CD4-positive, alpha-beta memory T cell (primary cell): ENCODE measurements at regions not wholly inside any gene's neighbourhood (a gene's known extent, or its start where the extent isn't known, plus 50 kb on each side); places are given as distances from the start of the nearest gene placed in this dataset.

Experiments
- CTCF ChIA-PET: fragments of 350-600 bp; sonication (Branson Sonifier 250); formaldehyde crosslinking; loops from one replicate; lab custom pipeline; 2021; ENCODE audit warnings: inconsistent platforms; ENCODE audit not compliant: partially characterized antibody; lab: Charles Lee
- POLR2A ChIA-PET: fragments of 350-600 bp; sonication (Branson Sonifier 250); formaldehyde crosslinking; loops from one replicate; lab custom pipeline; 2021; ENCODE audit not compliant: partially characterized antibody; lab: Charles Lee
- DNase-seq, 5 donors: peaks; one replicate each; pipeline versions ENCODE4 v3.0.0 to v3.0.0-alpha.2; 2020 to 2022; ENCODE audit warnings: mixed read lengths in 1 of 5
- H3K27ac ChIP-seq: one replicate; pipeline ENCODE4 v1.7.0; 2013; ENCODE audit warnings: low read depth, low read length
- H3K27me3 ChIP-seq: 2 replicates; pipeline ENCODE4 v1.7.0; 2013; ENCODE audit warnings: mild to moderate bottlenecking, low read length, moderate library complexity; ENCODE audit not compliant: insufficient read depth
- H3K36me3 ChIP-seq: 2 replicates; pipeline ENCODE4 v1.7.0; 2013; ENCODE audit warnings: mild to moderate bottlenecking, low read length, moderate library complexity; ENCODE audit not compliant: insufficient read depth
- H3K4me1 ChIP-seq: 2 replicates; pipeline ENCODE4 v1.7.0; 2013; ENCODE audit warnings: mild to moderate bottlenecking, low read length, moderate library complexity; ENCODE audit not compliant: insufficient read depth
- H3K4me3 ChIP-seq, 2 donors: one replicate each; pipeline ENCODE4 v1.7.0; 2013; ENCODE audit warnings: low read length in 2 of 2, mild to moderate bottlenecking in 1 of 2
- H3K9me3 ChIP-seq, 2 donors: one replicate each; pipeline ENCODE4 v1.7.0; 2013; ENCODE audit warnings: low read length in 2 of 2, control low read depth in 1 of 2; ENCODE audit not compliant: control insufficient read depth in 1 of 2
- H3K27ac Mint-ChIP-seq, 7 donors: one replicate each; pipeline ENCODE4 v1.8.0; 2020 to 2021; ENCODE audit warnings: mixed read lengths in 7 of 7, mild to moderate bottlenecking in 6 of 7, inconsistent platforms in 3 of 7, moderate library complexity in 3 of 7
- H3K27me3 Mint-ChIP-seq, 2 donors: one replicate each; pipeline ENCODE4 v1.8.0; 2020 to 2021; ENCODE audit warnings: mixed read lengths in 2 of 2
- H3K36me3 Mint-ChIP-seq, 2 donors: one replicate each; pipeline ENCODE4 v1.8.0; 2020 to 2021; ENCODE audit warnings: mixed read lengths in 2 of 2, inconsistent platforms in 1 of 2, mild to moderate bottlenecking in 1 of 2
- H3K4me1 Mint-ChIP-seq, 4 donors: one replicate each; pipeline ENCODE4 v1.8.0; 2020 to 2021; ENCODE audit warnings: mixed read lengths in 4 of 4, mild to moderate bottlenecking in 1 of 4
- H3K4me3 Mint-ChIP-seq, 8 donors: one replicate each; pipeline ENCODE4 v1.8.0; 2020 to 2021; ENCODE audit warnings: mixed read lengths in 8 of 8, mild to moderate bottlenecking in 7 of 8, moderate library complexity in 6 of 8, inconsistent platforms in 3 of 8
- H3K9me3 Mint-ChIP-seq, 8 donors: one replicate each; pipeline ENCODE4 v1.8.0; 2020 to 2021; ENCODE audit warnings: mixed read lengths in 8 of 8, mild to moderate bottlenecking in 5 of 8, inconsistent platforms in 3 of 8, moderate library complexity in 1 of 8
- intact Hi-C: fragments of 100-400 bp; cut with micrococcal nuclease; formaldehyde crosslinking; loops from one replicate; pipeline ENCODE4 v1.15.1; 2023

- Mint-ChIP-seq H3K4me3 (no peak overlapping the region), H3K4me1 (no peaks in the 10 kb centered on the region), H3K9me3 (peaks cover 4 to 20% (median 12%) of the 10 kb centered on the region in 8 donors), H3K27me3 (no peaks in the 10 kb centered on the region), H3K27ac (no peak overlapping the region), H3K36me3 (no peaks in the 10 kb centered on the region)
- H3K27ac ChIP-seq = no peak overlapping the region
- ChIA-PET POLR2A (no interaction called here), CTCF (no interaction called here)
- H3K4me1 ChIP-seq = no peaks in the 10 kb centered on the region
- no peaks in the 10 kb centered on the region for H3K27me3 ChIP-seq
- no peak overlapping the region for H3K4me3 ChIP-seq
- no peak for DNase-seq
- H3K9me3 ChIP-seq = no peaks in the 10 kb centered on the region
- intact Hi-C loops = no loop called here
- H3K36me3 ChIP-seq = no peaks in the 10 kb centered on the region
These were observed 516.2 kb downstream of the BCKDHB start for GRCh38 chr6:80622641-80623040.

- H3K27ac ChIP-seq = no peak overlapping the region
- CTCF ChIA-PET = no interaction called here
- H3K4me1 Mint-ChIP-seq = no peaks in the 10 kb centered on the region
These were observed 512.5 kb downstream of the BCKDHB start for GRCh38 chr6:80618953-80619352.

DNA sequence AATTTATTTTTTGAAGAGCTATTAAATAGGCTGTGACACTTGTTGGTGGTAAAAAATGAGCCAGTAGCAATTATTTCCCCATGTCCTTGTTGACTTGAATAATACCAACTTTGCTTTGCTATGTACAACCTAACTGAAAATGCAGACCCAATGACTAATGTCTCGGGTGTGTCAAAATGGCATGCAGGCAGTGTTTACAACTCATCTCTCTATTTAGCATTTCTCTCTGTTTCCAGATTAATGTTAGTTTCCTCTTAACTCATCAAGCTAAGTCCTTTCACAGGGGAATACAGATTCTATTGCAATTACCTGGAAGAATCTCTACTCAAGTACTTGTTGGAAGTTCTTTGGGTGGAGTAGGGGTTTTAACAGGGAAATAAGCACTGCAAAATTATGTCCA lies 504.4 kb downstream of the BCKDHB start:
- POLR2A ChIA-PET = no interaction called here
- intact Hi-C loops = no loop called here
- no peaks in the 10 kb centered on the region for H3K36me3 ChIP-seq
- no peak overlapping the region for H3K27ac Mint-ChIP-seq
- H3K4me3 Mint-ChIP-seq = no peak overlapping the region
- peaks cover 2% of the 10 kb centered on the region in 2 donors for H3K27me3 Mint-ChIP-seq
- no peak overlapping the region for H3K27ac ChIP-seq
- no peaks in the 10 kb centered on the region for H3K4me1 Mint-ChIP-seq
- no peak for DNase-seq
- H3K27me3 ChIP-seq = no peaks in the 10 kb centered on the region
- no peak overlapping the region for H3K4me3 ChIP-seq
- CTCF ChIA-PET = no interaction called here
- H3K9me3 Mint-ChIP-seq = peaks cover 0 to 11% (median 2%) of the 10 kb centered on the region in 8 donors
- no peaks in the 10 kb centered on the region for H3K36me3 Mint-ChIP-seq
- H3K9me3 ChIP-seq = no peaks in the 10 kb centered on the region
- no peaks in the 10 kb centered on the region for H3K4me1 ChIP-seq

More at GRCh38 chr6:80618953-80619352, 512.5 kb downstream of the BCKDHB start:
- Mint-ChIP-seq H3K27me3 (no peaks in the 10 kb centered on the region), H3K36me3 (no peaks in the 10 kb centered on the region), H3K9me3 (peaks cover 0 to 14% (median 6%) of the 10 kb centered on the region in 8 donors), H3K27ac (no peak overlapping the region), H3K4me3 (no peak overlapping the region)
- DNase-seq = no peak
- POLR2A ChIA-PET = no interaction called here
- H3K27me3 ChIP-seq = no peaks in the 10 kb centered on the region
- no peak overlapping the region for H3K4me3 ChIP-seq
- H3K4me1 ChIP-seq = no peaks in the 10 kb centered on the region
- H3K36me3 ChIP-seq = no peaks in the 10 kb centered on the region
- no peaks in the 10 kb centered on the region for H3K9me3 ChIP-seq
- intact Hi-C loops = no loop called here

GRCh38 chr6:80608881-80609280 lies 502.4 kb downstream of the BCKDHB start:
- CTCF ChIA-PET = no interaction called here
- no peak overlapping the region for H3K4me3 Mint-ChIP-seq
- H3K36me3 Mint-ChIP-seq = no peaks in the 10 kb centered on the region
- H3K27me3 Mint-ChIP-seq = peaks cover 2% of the 10 kb centered on the region in 2 donors
- no peaks in the 10 kb centered on the region for H3K36me3 ChIP-seq
- peaks cover 0 to 5% (median 0%) of the 10 kb centered on the region in 8 donors for H3K9me3 Mint-ChIP-seq
- no peaks in the 10 kb centered on the region for H3K4me1 Mint-ChIP-seq
- H3K4me1 ChIP-seq = no peaks in the 10 kb centered on the region
- intact Hi-C loops = no loop called here
- no peak for DNase-seq
- H3K27me3 ChIP-seq = no peaks in the 10 kb centered on the region
- no peak overlapping the region for H3K27ac ChIP-seq
- no peak overlapping the region for H3K27ac Mint-ChIP-seq
- no peak overlapping the region for H3K4me3 ChIP-seq
- POLR2A ChIA-PET = no interaction called here
- no peaks in the 10 kb centered on the region for H3K9me3 ChIP-seq

- POLR2A ChIA-PET = no interaction called here
- H3K4me3 ChIP-seq = no peak overlapping the region
- H3K4me1 ChIP-seq = no peaks in the 10 kb centered on the region
- peaks cover 0 to 2% of the 10 kb centered on the region in 2 donors for H3K27me3 Mint-ChIP-seq
- H3K9me3 ChIP-seq = no peaks in the 10 kb centered on the region
- H3K9me3 Mint-ChIP-seq = peaks cover 0 to 3% (median 0%) of the 10 kb centered on the region in 8 donors
- CTCF ChIA-PET = no interaction called here
- no peak overlapping the region for H3K4me3 Mint-ChIP-seq
- no peaks in the 10 kb centered on the region for H3K36me3 Mint-ChIP-seq
- no peak for DNase-seq
- no peaks in the 10 kb centered on the region for H3K4me1 Mint-ChIP-seq
- no peaks in the 10 kb centered on the region for H3K27me3 ChIP-seq
- intact Hi-C loops = no loop called here
- H3K27ac ChIP-seq = no peak overlapping the region
- H3K27ac Mint-ChIP-seq = no peak overlapping the region
- no peaks in the 10 kb centered on the region for H3K36me3 ChIP-seq
These were observed 501.4 kb downstream of the BCKDHB start for GRCh38 chr6:80607811-80608391.

DNA sequence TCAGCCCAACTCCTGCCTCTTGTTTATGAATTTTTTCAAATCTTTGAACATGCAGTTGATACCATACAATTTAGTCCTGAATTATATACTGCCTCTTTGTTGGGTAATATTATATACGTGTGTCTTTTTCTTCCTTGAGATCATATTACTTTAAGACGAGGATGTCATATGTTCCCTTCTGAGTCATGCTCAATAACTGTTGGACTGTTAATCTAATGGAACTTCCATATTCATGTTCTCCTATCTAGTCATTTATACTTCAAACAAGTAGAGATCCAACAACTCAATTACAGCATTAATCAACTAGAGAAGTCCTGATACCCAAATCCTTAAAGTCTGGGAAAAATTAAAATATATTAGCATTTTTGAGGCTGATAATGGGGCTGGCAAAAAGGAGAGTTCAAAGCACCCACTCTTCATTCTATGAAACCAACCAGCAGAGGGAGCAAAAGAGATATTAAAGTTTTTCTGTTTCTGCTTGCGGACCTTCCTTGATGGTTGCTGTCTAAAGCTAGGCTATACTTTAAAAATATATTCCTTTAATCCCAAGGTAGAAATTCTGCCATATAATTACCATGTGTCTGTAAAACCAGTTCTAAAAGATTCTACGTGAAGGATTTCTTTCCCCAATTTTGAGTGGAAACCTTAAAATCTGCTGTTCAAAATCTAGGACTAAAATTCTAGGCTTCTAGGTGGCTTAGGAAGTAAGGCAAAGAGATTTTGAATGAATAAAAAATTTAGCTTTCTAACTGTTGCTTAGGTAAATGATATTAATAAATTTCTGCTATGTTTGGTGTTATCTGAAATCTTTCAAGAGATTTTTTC lies 498.9 kb downstream of the BCKDHB start:
- H3K27ac ChIP-seq = no peak overlapping the region
- H3K36me3 ChIP-seq = no peaks in the 10 kb centered on the region
- no peak overlapping the region for H3K4me3 Mint-ChIP-seq
- ChIA-PET POLR2A (no interaction called here), CTCF (interaction anchor here (1.3 kb wide), 1 partner anchor 1149 kb away, joined by 9 read pairs; no protein-coding TSS in a partner anchor)
- H3K4me3 ChIP-seq = no peak overlapping the region
- H3K27me3 ChIP-seq = no peaks in the 10 kb centered on the region
- H3K27ac Mint-ChIP-seq = no peak overlapping the region
- H3K27me3 Mint-ChIP-seq = peaks cover 0 to 2% of the 10 kb centered on the region in 2 donors
- peak in 3 of 5 donors; percentile 1 to 11 (median 1) for DNase-seq
- no peaks in the 10 kb centered on the region for H3K9me3 ChIP-seq
- H3K36me3 Mint-ChIP-seq = no peaks in the 10 kb centered on the region
- H3K9me3 Mint-ChIP-seq = no peaks in the 10 kb centered on the region
- no peaks in the 10 kb centered on the region for H3K4me1 ChIP-seq
- intact Hi-C loops = no loop called here
- H3K4me1 Mint-ChIP-seq = no peaks in the 10 kb centered on the region

DNA sequence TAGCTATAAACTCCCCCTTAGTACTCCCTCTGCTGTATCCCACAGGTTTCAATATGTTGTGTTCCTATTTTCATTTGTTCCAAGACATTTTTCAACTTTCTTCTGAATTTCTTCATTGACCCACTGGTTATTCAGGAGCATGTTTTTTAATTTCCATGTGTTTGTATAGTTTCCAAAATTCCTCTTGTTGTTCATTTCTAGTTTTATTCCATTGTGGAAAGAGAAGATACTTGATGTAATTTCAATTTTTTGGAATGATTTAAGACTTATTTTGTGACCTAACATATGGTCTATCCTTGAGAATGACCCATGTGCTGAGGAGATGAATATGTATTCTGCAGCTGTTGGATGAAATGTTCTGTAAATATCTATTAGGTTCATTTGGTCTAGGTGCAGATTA lies 497.2 kb downstream of the BCKDHB start:
- Histone ChIP-seq H3K4me3 (no peak overlapping the region), H3K36me3 (no peaks in the 10 kb centered on the region), H3K9me3 (no peaks in the 10 kb centered on the region), H3K27me3 (no peaks in the 10 kb centered on the region), H3K27ac (no peak overlapping the region), H3K4me1 (no peaks in the 10 kb centered on the region)
- Mint-ChIP-seq H3K27me3 (peaks cover 0 to 4% of the 10 kb centered on the region in 2 donors), H3K27ac (no peak overlapping the region), H3K36me3 (no peaks in the 10 kb centered on the region), H3K4me1 (no peaks in the 10 kb centered on the region), H3K9me3 (peaks cover 0 to 3% (median 0%) of the 10 kb centered on the region in 8 donors), H3K4me3 (no peak overlapping the region)
- no peak for DNase-seq
- intact Hi-C loops = no loop called here
- POLR2A ChIA-PET = no interaction called here
- CTCF ChIA-PET = no interaction called here
